Cardiac muscle cell (in vitro differentiated cells and primary cell): ENCODE measurements at regions not wholly inside any gene's neighbourhood (a gene's known extent, or its start where the extent isn't known, plus 50 kb on each side); places are given as distances from the start of the nearest gene placed in this dataset.
"Not testable (repeated sequence)": the region's sequence is repeated elsewhere in the genome, so short reads cannot be mapped to it uniquely, and the experiment has no call there.

ENCODE experiments used
- DNase-seq, 2 donors: peaks; one replicate each; pipeline versions ENCODE4 v3.0.0 to v3.0.0-alpha.2; 2010 to 2017; ENCODE audit warnings: low read depth in 1 of 2, low spot score in 1 of 2
- H3K27ac ChIP-seq: fragments of 200-600 bp; sonication (generic); 2 replicates; pipeline ENCODE4 v1.5.1; 2016
- H3K27me3 ChIP-seq: fragments of 200-600 bp; sonication (generic); 2 replicates; pipeline ENCODE4 v1.6.0; 2016; ENCODE audit warnings: control low read depth
- H3K36me3 ChIP-seq: fragments of 200-600 bp; sonication (generic); 2 replicates; pipeline ENCODE4 v1.5.1; 2016; ENCODE audit warnings: control low read depth
- H3K4me1 ChIP-seq: fragments of 200-600 bp; sonication (generic); 2 replicates; pipeline ENCODE4 v1.8.1; 2017; ENCODE audit warnings: low read depth, mild to moderate bottlenecking, mixed run types
- H3K4me3 ChIP-seq: fragments of 200-600 bp; sonication (generic); 2 replicates; pipeline ENCODE4 v1.5.1; 2016; ENCODE audit warnings: mild to moderate bottlenecking
- H3K9me3 ChIP-seq: fragments of 200-600 bp; sonication (generic); 2 replicates; pipeline ENCODE4 v1.5.1; 2017; ENCODE audit warnings: low read depth, mild to moderate bottlenecking, control low read depth
- TF ChIP-seq, protein P1 (sequence below): IDR thresholded peaks from 2 replicates; pipeline ENCODE4 v1.5.1; 2012; ENCODE audit warnings: low read depth, mild to moderate bottlenecking, low read length

DNA sequence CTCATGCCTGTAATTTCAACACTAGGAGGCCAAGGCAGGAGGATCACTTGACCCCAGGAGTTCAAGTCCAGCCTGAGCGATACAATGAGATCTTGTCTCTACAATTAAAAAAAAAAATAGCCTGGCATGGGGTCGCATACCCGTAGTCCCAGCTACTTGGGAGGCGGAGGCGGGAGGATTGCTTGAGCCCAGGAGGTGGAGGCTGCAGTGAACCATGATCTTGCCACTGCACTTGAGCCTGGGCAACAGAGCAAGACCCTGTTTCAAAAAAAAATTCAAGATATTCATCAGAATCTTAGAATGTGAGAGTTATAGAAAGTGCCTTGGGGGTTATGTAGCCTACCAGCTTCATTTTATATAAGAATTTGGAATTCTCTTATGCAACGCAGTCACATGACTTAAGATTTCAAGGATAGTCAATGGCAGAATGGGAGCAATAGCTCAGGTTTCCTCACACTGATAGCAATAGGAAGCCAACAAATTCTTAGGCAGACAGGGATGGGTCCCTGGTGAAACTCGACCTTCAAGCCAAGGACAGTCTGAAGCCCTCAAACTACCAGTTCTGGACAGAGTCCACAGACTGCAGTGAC, 462.5 kb downstream of the SETD4 start:
- peaks cover 3% of the 10 kb centered on the region for H3K27me3 ChIP-seq
- H3K36me3 ChIP-seq, result no peaks in the 10 kb centered on the region
- no peaks in the 10 kb centered on the region for H3K4me1 ChIP-seq
- H3K9me3 ChIP-seq, result no peaks in the 10 kb centered on the region
- H3K27ac ChIP-seq, result no peak overlapping the region
- no peak overlapping the region for H3K4me3 ChIP-seq
- no peak for DNase-seq
- TF ChIP-seq, protein P1, sequence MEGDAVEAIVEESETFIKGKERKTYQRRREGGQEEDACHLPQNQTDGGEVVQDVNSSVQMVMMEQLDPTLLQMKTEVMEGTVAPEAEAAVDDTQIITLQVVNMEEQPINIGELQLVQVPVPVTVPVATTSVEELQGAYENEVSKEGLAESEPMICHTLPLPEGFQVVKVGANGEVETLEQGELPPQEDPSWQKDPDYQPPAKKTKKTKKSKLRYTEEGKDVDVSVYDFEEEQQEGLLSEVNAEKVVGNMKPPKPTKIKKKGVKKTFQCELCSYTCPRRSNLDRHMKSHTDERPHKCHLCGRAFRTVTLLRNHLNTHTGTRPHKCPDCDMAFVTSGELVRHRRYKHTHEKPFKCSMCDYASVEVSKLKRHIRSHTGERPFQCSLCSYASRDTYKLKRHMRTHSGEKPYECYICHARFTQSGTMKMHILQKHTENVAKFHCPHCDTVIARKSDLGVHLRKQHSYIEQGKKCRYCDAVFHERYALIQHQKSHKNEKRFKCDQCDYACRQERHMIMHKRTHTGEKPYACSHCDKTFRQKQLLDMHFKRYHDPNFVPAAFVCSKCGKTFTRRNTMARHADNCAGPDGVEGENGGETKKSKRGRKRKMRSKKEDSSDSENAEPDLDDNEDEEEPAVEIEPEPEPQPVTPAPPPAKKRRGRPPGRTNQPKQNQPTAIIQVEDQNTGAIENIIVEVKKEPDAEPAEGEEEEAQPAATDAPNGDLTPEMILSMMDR, result no peak

- H3K4me1 ChIP-seq, result no peaks in the 10 kb centered on the region
- peaks cover 5% of the 10 kb centered on the region for H3K27me3 ChIP-seq
- TF ChIP-seq, protein P1, result no peak
- H3K36me3 ChIP-seq, result no peaks in the 10 kb centered on the region
- H3K27ac ChIP-seq, result no peak overlapping the region
- no peak for DNase-seq
- H3K4me3 ChIP-seq, result no peak overlapping the region
- H3K9me3 ChIP-seq, result no peaks in the 10 kb centered on the region
Measured at GRCh38 chr21:35594905-35595304, 465.4 kb downstream of the SETD4 start.

DNA sequence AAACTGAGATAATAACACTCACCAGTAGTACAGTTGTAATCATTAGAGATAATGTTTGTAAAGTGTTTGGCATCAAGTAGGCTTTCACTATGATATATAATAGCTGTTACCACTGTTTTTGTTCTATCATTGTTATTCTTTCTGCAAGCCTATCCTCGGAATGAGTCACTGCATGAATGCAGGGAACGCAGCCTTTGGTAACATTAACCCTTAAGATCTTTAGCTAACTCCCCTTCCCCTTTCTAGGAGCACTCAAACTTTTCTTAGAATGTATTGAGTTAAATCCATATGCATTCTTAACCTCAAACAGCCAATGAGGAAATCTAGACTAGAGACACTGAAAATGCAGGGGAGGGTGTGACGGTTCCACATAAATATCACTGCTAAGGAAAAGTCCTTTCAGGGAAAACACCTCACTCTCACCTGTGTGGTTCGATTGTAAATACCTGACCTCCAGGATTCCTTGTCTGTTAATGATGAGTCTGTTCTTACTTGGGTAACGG, 467.3 kb downstream of the SETD4 start:
- H3K27me3 ChIP-seq, result peaks cover 5% of the 10 kb centered on the region
- no peaks in the 10 kb centered on the region for H3K4me1 ChIP-seq
- no peaks in the 10 kb centered on the region for H3K36me3 ChIP-seq
- no peaks in the 10 kb centered on the region for H3K9me3 ChIP-seq
- DNase-seq, result peak in 1 of 2 donors; percentile 62
- TF ChIP-seq, protein P1, result no peak
- H3K4me3 ChIP-seq, result no peak overlapping the region
- no peak overlapping the region for H3K27ac ChIP-seq

GRCh38 chr21:35590284-35590683, 470.0 kb downstream of the SETD4 start:
- DNase-seq, H3K27ac ChIP-seq, H3K4me3 ChIP-seq, H3K4me1 ChIP-seq, H3K9me3 ChIP-seq, H3K27me3 ChIP-seq, H3K36me3 ChIP-seq: not testable (repeated sequence)

- Histone ChIP-seq H3K36me3 (no peaks in the 10 kb centered on the region), H3K27ac (no peak overlapping the region), H3K4me3 (no peak overlapping the region), H3K27me3 (peaks cover 5% of the 10 kb centered on the region), H3K4me1 (no peaks in the 10 kb centered on the region), H3K9me3 (no peaks in the 10 kb centered on the region)
- TF ChIP-seq, protein P1, result no peak
- DNase-seq, result no peak
Measured at GRCh38 chr21:35587841-35588380, 472.4 kb downstream of the SETD4 start.

DNA sequence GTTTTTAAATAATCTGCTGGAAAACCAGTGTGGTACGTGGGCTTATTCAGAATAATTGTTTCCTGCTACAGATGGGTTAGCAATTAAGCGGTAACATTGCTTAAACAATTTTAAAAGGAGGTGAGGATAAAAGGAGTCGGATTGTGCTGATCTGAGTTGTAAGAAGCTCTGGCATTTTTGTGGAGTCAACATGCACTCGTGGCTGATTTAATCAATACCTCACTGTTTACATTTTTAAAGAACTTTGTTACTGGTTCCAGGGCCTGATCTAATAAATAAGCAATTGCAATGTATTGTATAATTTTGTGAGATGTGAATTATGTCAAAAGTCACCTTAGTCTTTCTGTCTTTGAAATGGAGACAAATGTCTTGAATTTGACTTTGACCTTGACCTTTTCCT, 474.0 kb downstream of the SETD4 start:
- Histone ChIP-seq H3K4me1 (no peaks in the 10 kb centered on the region), H3K4me3 (no peak overlapping the region), H3K36me3 (no peaks in the 10 kb centered on the region), H3K9me3 (no peaks in the 10 kb centered on the region), H3K27ac (no peak overlapping the region), H3K27me3 (peaks cover under 1% of the 10 kb centered on the region)
- TF ChIP-seq, protein P1, result no peak
- no peak for DNase-seq
